ENCODE measurements at regions not wholly inside any gene's neighbourhood (a gene's known extent, or its start where the extent isn't known, plus 50 kb on each side); places are given as distances from the start of the nearest gene placed in this dataset.

DNA sequence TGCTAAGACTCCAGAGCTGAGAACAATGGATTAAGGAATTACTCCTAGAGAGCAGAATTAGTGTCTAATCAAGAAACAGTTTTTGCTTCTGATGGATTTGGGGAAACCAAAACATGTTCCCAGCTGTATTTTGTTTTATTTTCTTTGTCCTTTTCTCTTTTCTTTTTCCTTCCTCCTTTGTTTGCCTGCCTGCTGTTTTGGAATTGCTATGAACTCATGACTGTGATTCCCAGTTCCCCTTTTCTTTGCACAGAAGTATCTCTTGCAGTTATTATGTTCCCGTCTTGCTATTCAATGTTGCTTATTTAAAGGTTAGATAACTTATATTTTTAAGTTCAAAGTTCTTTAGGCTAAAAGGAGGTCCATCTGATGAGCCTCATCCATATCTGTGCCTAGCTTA, 77.0 kb upstream of the GBE1 start (continued):
- TF ChIP-seq, protein P1, sequence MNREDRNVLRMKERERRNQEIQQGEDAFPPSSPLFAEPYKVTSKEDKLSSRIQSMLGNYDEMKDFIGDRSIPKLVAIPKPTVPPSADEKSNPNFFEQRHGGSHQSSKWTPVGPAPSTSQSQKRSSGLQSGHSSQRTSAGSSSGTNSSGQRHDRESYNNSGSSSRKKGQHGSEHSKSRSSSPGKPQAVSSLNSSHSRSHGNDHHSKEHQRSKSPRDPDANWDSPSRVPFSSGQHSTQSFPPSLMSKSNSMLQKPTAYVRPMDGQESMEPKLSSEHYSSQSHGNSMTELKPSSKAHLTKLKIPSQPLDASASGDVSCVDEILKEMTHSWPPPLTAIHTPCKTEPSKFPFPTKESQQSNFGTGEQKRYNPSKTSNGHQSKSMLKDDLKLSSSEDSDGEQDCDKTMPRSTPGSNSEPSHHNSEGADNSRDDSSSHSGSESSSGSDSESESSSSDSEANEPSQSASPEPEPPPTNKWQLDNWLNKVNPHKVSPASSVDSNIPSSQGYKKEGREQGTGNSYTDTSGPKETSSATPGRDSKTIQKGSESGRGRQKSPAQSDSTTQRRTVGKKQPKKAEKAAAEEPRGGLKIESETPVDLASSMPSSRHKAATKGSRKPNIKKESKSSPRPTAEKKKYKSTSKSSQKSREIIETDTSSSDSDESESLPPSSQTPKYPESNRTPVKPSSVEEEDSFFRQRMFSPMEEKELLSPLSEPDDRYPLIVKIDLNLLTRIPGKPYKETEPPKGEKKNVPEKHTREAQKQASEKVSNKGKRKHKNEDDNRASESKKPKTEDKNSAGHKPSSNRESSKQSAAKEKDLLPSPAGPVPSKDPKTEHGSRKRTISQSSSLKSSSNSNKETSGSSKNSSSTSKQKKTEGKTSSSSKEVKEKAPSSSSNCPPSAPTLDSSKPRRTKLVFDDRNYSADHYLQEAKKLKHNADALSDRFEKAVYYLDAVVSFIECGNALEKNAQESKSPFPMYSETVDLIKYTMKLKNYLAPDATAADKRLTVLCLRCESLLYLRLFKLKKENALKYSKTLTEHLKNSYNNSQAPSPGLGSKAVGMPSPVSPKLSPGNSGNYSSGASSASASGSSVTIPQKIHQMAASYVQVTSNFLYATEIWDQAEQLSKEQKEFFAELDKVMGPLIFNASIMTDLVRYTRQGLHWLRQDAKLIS (CRISPR knock-in tag; IDR thresholded peaks at IDR 0.05): no peak
- TF ChIP-seq ZNF764 (CRISPR knock-in tag; IDR thresholded peaks at IDR 0.05; ENCODE audit: low read depth) (no peak), PHB2 (IDR thresholded peaks at IDR 0.05; ENCODE audit: low read depth) (no peak), ZNF140 (CRISPR knock-in tag; IDR thresholded peaks at IDR 0.05) (no peak), EZH2 (IDR thresholded peaks at IDR 0.05; ENCODE audit: borderline replicate concordance, low read depth, low read length) (no peak), ZNF445 (CRISPR knock-in tag; IDR thresholded peaks at IDR 0.05; ENCODE audit: low read depth) (no peak)
- TF ChIP-seq, protein P2, sequence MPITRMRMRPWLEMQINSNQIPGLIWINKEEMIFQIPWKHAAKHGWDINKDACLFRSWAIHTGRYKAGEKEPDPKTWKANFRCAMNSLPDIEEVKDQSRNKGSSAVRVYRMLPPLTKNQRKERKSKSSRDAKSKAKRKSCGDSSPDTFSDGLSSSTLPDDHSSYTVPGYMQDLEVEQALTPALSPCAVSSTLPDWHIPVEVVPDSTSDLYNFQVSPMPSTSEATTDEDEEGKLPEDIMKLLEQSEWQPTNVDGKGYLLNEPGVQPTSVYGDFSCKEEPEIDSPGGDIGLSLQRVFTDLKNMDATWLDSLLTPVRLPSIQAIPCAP (CRISPR knock-in tag; IDR thresholded peaks at IDR 0.05; ENCODE audit: borderline replicate concordance): no peak
- TF ChIP-seq, protein P3, sequence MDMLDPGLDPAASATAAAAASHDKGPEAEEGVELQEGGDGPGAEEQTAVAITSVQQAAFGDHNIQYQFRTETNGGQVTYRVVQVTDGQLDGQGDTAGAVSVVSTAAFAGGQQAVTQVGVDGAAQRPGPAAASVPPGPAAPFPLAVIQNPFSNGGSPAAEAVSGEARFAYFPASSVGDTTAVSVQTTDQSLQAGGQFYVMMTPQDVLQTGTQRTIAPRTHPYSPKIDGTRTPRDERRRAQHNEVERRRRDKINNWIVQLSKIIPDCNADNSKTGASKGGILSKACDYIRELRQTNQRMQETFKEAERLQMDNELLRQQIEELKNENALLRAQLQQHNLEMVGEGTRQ (CRISPR knock-in tag; IDR thresholded peaks at IDR 0.05): no peak
